ENCODE measurements at regions not wholly inside any gene's neighbourhood (a gene's known extent, or its start where the extent isn't known, plus 50 kb on each side); places are given as distances from the start of the nearest gene placed in this dataset.

GRCh38 chr6:150713931-150714330 lies 114.2 kb downstream of the PLEKHG1 start:
- Histone ChIP-seq H3K79me2 (no peaks in the 10 kb centered on the region), H3K27me3 (no peaks in the 10 kb centered on the region), H3K9me3 (ENCODE audit: low read depth) (no peaks in the 10 kb centered on the region), H3K4me1 (ENCODE audit: insufficient read depth) (peaks cover 7% of the 10 kb centered on the region), H3K4me2 (no peak overlapping the region), H4K20me1 (ENCODE audit: insufficient read depth, poor library complexity, severe bottlenecking) (no peaks in the 10 kb centered on the region), H3K9me2 (replicated peaks; ENCODE audit: insufficient read depth) (no peaks in the 10 kb centered on the region), H2AFZ (no peak overlapping the region), H3K36me3 (replicated peaks; ENCODE audit: insufficient read depth, low read depth) (no peaks in the 10 kb centered on the region), H3K4me3 (no peak overlapping the region), H3K27ac (no peak overlapping the region)
- no peak for TF ChIP-seq EZH2 (IDR thresholded peaks at IDR 0.05; ENCODE audit: borderline replicate concordance)
- no peak for TF ChIP-seq CTCF (IDR thresholded peaks at IDR 0.05; ENCODE audit: poor library complexity)
- no peak for TF ChIP-seq EZH2phosphoT487 (IDR thresholded peaks at IDR 0.05; ENCODE audit: low read depth, severe bottlenecking, unreplicated experiment)
- WGBS (ENCODE audit: low lambda C conversion rate, missing lambda C conversion rate), result 41% methylated on average over 3 of the region's 3 CpGs
- no peak for DNase-seq (ENCODE audit: low spot score)

- Histone ChIP-seq H3K4me2 (no peak overlapping the region), H3K27ac (no peak overlapping the region), H3K36me3 (replicated peaks; ENCODE audit: insufficient read depth, low read depth) (no peaks in the 10 kb centered on the region), H3K27me3 (no peaks in the 10 kb centered on the region), H3K9me2 (replicated peaks; ENCODE audit: insufficient read depth) (no peaks in the 10 kb centered on the region), H2AFZ (no peak overlapping the region), H3K79me2 (no peaks in the 10 kb centered on the region), H3K4me1 (ENCODE audit: insufficient read depth) (peaks cover 8% of the 10 kb centered on the region), H3K9me3 (ENCODE audit: low read depth) (no peaks in the 10 kb centered on the region), H4K20me1 (ENCODE audit: insufficient read depth, poor library complexity, severe bottlenecking) (no peaks in the 10 kb centered on the region), H3K4me3 (no peak overlapping the region)
- no peak for TF ChIP-seq EZH2phosphoT487 (IDR thresholded peaks at IDR 0.05; ENCODE audit: low read depth, severe bottlenecking, unreplicated experiment)
- TF ChIP-seq EZH2 (IDR thresholded peaks at IDR 0.05; ENCODE audit: borderline replicate concordance), result no peak
- no peak for TF ChIP-seq CTCF (IDR thresholded peaks at IDR 0.05; ENCODE audit: poor library complexity)
- WGBS (ENCODE audit: low lambda C conversion rate, missing lambda C conversion rate), result 89% methylated on average over 6 of the region's 7 CpGs
- no peak for DNase-seq (ENCODE audit: low spot score)
Observed at GRCh38 chr6:150715133-150715532, 115.4 kb downstream of the PLEKHG1 start.

- H3K27me3 ChIP-seq, result no peaks in the 10 kb centered on the region
- H3K27ac ChIP-seq, result no peak overlapping the region
- no peaks in the 10 kb centered on the region for H3K9me3 ChIP-seq (ENCODE audit: low read depth)
- no peaks in the 10 kb centered on the region for H3K36me3 ChIP-seq (replicated peaks; ENCODE audit: insufficient read depth, low read depth)
- 74% methylated on average over 8 of the region's 8 CpGs for WGBS (ENCODE audit: low lambda C conversion rate, missing lambda C conversion rate)
- TF ChIP-seq EZH2phosphoT487 (IDR thresholded peaks at IDR 0.05; ENCODE audit: low read depth, severe bottlenecking, unreplicated experiment) (no peak), CTCF (IDR thresholded peaks at IDR 0.05; ENCODE audit: poor library complexity) (no peak), EZH2 (IDR thresholded peaks at IDR 0.05; ENCODE audit: borderline replicate concordance) (no peak)
- H2AFZ ChIP-seq, result no peak overlapping the region
- H3K4me2 ChIP-seq, result no peak overlapping the region
- peaks cover 10% of the 10 kb centered on the region for H3K4me1 ChIP-seq (ENCODE audit: insufficient read depth)
- no peaks in the 10 kb centered on the region for H4K20me1 ChIP-seq (ENCODE audit: insufficient read depth, poor library complexity, severe bottlenecking)
- peak; percentile 60 for DNase-seq (ENCODE audit: low spot score)
- no peak overlapping the region for H3K4me3 ChIP-seq
- no peaks in the 10 kb centered on the region for H3K9me2 ChIP-seq (replicated peaks; ENCODE audit: insufficient read depth)
- H3K79me2 ChIP-seq, result no peaks in the 10 kb centered on the region
Observed at GRCh38 chr6:150717419-150717818, 117.7 kb downstream of the PLEKHG1 start.

Data from hepatocyte (in vitro differentiated cells).